Keratinocyte (primary cell): ENCODE measurements at regions not wholly inside any gene's neighbourhood (a gene's known extent, or its start where the extent isn't known, plus 50 kb on each side); places are given as distances from the start of the nearest gene placed in this dataset.

ENCODE experiments used
- DNase-seq: peaks from one replicate; pipeline ENCODE4 v3.0.0-alpha.2; 2011; ENCODE audit warnings: low read depth, missing footprints, low spot score
- FAIRE-seq: peaks from 2 replicates; lab custom pipeline; 2011; peaks lifted over from hg19 to GRCh38; lab: Jason Lieb, UNC
- H2AFZ ChIP-seq: 2 replicates; pipeline ENCODE4 v1.6.0; 2012; ENCODE audit warnings: low read length, control low read depth, inconsistent platforms; ENCODE audit not compliant: control insufficient read depth
- H3K27ac ChIP-seq: 2 replicates; pipeline ENCODE4 v1.5.1; 2011; ENCODE audit warnings: low read length; ENCODE audit not compliant: control insufficient read depth, insufficient read depth
- H3K27me3 ChIP-seq: 3 replicates; pipeline ENCODE4 v1.6.0; 2011; ENCODE audit warnings: low read length; ENCODE audit not compliant: control insufficient read depth, insufficient read depth; ENCODE audit errors: extremely low read depth
- H3K36me3 ChIP-seq, 2 experiments: 2 replicates in 1 of 2; 3 replicates in 1 of 2; pipeline ENCODE4 v1.5.1; 2011; ENCODE audit warnings: low read length in 2 of 2, mild to moderate bottlenecking in 1 of 2; ENCODE audit not compliant: control insufficient read depth in 2 of 2, insufficient read depth in 2 of 2; ENCODE audit errors: extremely low read depth in 1 of 2
- H3K4me1 ChIP-seq: 3 replicates; pipeline ENCODE4 v1.5.1; 2011; ENCODE audit warnings: low read length; ENCODE audit not compliant: control insufficient read depth, insufficient read depth; ENCODE audit errors: extremely low read depth
- H3K4me2 ChIP-seq: 3 replicates; pipeline ENCODE4 v1.6.0; 2011; ENCODE audit warnings: low read depth, low read length; ENCODE audit not compliant: control insufficient read depth, insufficient read depth; ENCODE audit errors: extremely low read depth
- H3K4me3 ChIP-seq, 3 experiments: fragments of 200-600 bp in 1 of 3; sonication (generic) in 1 of 3; 2 replicates in 2 of 3; 3 replicates in 1 of 3; pipeline ENCODE4 v1.5.1; 2011 to 2016; ENCODE audit warnings: low read length in 3 of 3, mild to moderate bottlenecking in 3 of 3, control low read depth in 2 of 3, inconsistent platforms in 1 of 3, low read depth in 1 of 3, mixed read lengths in 1 of 3, mixed run types in 1 of 3, moderate library complexity in 1 of 3; ENCODE audit not compliant: control insufficient read depth in 2 of 3, insufficient read depth in 2 of 3; ENCODE audit errors: extremely low read depth in 1 of 3
- H3K79me2 ChIP-seq: 2 replicates; pipeline ENCODE4 v1.6.0; 2012; ENCODE audit warnings: low read length; ENCODE audit not compliant: control insufficient read depth, insufficient read depth
- H3K9ac ChIP-seq: 3 replicates; pipeline ENCODE4 v1.6.0; 2011; ENCODE audit warnings: low read length; ENCODE audit not compliant: control insufficient read depth, insufficient read depth; ENCODE audit errors: extremely low read depth
- H3K9me1 ChIP-seq: 3 replicates; pipeline ENCODE4 v1.6.0; 2011; ENCODE audit warnings: low read length; ENCODE audit not compliant: control insufficient read depth, insufficient read depth; ENCODE audit errors: extremely low read depth
- H3K9me3 ChIP-seq: 2 replicates; pipeline ENCODE4 v1.5.1; 2012; ENCODE audit warnings: low read depth, low read length; ENCODE audit not compliant: control insufficient read depth
- H4K20me1 ChIP-seq: 3 replicates; pipeline ENCODE4 v1.6.0; 2011; ENCODE audit warnings: low read length; ENCODE audit not compliant: control insufficient read depth, insufficient read depth; ENCODE audit errors: extremely low read depth
- EZH2 ChIP-seq: IDR thresholded peaks from one replicate; pipeline ENCODE4 v1.6.1; 2012; ENCODE audit warnings: inconsistent platforms, mild to moderate bottlenecking, low read length, moderate library complexity
- dilution Hi-C: fragments of 300-500 bp; cut with MboI; formaldehyde crosslinking; loops from one replicate; pipeline ENCODE4 v1.7.0; 2020; ENCODE audit warnings: low sequenced_read_pairs; ENCODE audit not compliant: extremely low pct_ligation_motif_present
- TF ChIP-seq, protein P1 (sequence below), 3 experiments: IDR thresholded peaks in 1 of 3; conservative IDR thresholded peaks in 1 of 3; optimal IDR thresholded peaks in 1 of 3; 2 replicates in 2 of 3; 3 replicates in 1 of 3; pipeline versions ENCODE3 to v1.5.1; 2011; ENCODE audit warnings: low read length in 3 of 3, mild to moderate bottlenecking in 3 of 3, moderate library complexity in 2 of 3, control low read depth in 1 of 3, inconsistent platforms in 1 of 3; ENCODE audit not compliant: insufficient read depth in 2 of 3; ENCODE audit errors: extremely low read depth in 1 of 3

DNA sequence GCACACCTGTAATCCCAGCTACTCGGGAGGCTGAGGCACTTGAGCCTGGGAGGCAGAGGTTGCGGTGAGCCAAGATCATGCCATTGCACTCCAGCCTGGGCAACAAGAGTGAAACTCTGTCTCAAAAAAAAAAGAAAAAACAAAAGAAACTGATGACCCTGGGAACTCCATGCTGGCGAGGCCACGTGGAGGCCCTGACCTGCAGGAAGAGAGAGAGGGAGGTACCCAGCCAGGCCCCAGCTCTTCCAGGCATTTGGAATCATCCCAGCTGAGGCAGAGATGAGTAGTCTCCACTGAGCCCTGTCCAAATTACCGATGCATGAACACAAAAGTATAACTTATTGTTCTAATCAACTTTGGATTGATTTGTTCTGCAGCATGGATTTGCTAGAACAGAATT is 132.0 kb upstream of the ZBTB40 start:
- Histone ChIP-seq H2AFZ (no peak overlapping the region), H4K20me1 (no peaks in the 10 kb centered on the region), H3K27ac (no peak overlapping the region), H3K9me1 (no peaks in the 10 kb centered on the region), H3K4me2 (no peak overlapping the region), H3K4me1 (no peaks in the 10 kb centered on the region), H3K36me3 (no peaks in the 10 kb centered on the region), H3K4me3 (no peak overlapping the region), H3K27me3 (no peaks in the 10 kb centered on the region), H3K9me3 (no peaks in the 10 kb centered on the region), H3K9ac (no peak overlapping the region), H3K79me2 (no peaks in the 10 kb centered on the region)
- dilution Hi-C loops, result no loop called here
- DNase-seq (no peak), FAIRE-seq (no peak)
- TF ChIP-seq EZH2, result no peak
- TF ChIP-seq, protein P1, sequence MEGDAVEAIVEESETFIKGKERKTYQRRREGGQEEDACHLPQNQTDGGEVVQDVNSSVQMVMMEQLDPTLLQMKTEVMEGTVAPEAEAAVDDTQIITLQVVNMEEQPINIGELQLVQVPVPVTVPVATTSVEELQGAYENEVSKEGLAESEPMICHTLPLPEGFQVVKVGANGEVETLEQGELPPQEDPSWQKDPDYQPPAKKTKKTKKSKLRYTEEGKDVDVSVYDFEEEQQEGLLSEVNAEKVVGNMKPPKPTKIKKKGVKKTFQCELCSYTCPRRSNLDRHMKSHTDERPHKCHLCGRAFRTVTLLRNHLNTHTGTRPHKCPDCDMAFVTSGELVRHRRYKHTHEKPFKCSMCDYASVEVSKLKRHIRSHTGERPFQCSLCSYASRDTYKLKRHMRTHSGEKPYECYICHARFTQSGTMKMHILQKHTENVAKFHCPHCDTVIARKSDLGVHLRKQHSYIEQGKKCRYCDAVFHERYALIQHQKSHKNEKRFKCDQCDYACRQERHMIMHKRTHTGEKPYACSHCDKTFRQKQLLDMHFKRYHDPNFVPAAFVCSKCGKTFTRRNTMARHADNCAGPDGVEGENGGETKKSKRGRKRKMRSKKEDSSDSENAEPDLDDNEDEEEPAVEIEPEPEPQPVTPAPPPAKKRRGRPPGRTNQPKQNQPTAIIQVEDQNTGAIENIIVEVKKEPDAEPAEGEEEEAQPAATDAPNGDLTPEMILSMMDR (optimal IDR thresholded peaks at IDR 0.05 in 1 of 3, IDR thresholded peaks at IDR 0.05 in 1 of 3, conservative IDR thresholded peaks at IDR 0.05 in 1 of 3; ENCODE audit: extremely low read depth in 1 of 3, insufficient read depth in 2 of 3, low read length in 3 of 3), result no peak

DNA sequence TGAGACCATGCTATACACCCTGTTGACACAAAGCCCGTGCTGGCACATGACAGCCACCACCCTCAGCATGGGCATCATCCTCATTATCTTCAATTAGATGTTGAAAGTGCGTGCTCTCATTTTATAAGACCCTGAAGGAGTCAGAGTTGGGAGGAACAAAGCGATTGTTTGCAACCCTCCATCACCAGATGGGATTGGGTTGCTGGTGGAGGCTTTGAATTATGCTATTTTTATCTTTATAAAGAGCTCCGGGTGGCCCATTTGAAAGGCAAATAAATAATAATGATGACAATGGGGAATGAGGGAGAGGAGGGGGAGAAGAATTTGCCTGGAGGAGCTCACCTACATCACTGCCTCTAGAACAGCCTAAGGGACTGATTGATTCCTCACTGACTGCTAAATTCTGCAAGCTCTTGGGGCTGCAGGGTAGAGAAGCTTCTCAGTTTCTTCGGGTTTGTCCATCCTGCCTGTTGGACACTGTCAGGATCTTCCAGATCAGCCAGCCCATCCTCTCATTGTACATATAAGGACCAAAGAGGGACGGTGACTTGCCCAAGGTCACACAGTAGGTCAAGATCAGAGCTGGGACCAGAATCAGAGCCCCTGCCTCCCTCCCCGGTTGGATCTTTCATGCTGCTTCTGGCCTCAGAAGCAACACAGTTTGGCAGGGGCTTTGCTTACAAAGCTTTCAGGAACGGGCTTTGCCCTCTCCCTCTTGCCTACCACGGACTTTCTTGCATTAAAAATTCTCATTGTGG is 130.9 kb upstream of the ZBTB40 start:
- no peaks in the 10 kb centered on the region for H3K9me3 ChIP-seq
- H2AFZ ChIP-seq, result no peak overlapping the region
- H3K27ac ChIP-seq, result no peak overlapping the region
- TF ChIP-seq, protein P1 (optimal IDR thresholded peaks at IDR 0.05 in 1 of 3, IDR thresholded peaks at IDR 0.05 in 1 of 3, conservative IDR thresholded peaks at IDR 0.05 in 1 of 3; ENCODE audit: extremely low read depth in 1 of 3, insufficient read depth in 2 of 3, low read length in 3 of 3), result no peak
- no peak for TF ChIP-seq EZH2
- no peak overlapping the region for H3K4me2 ChIP-seq
- FAIRE-seq (no peak), DNase-seq (no peak)
- no peak overlapping the region for H3K9ac ChIP-seq
- no peaks in the 10 kb centered on the region for H3K4me1 ChIP-seq
- no peaks in the 10 kb centered on the region for H3K79me2 ChIP-seq
- no peaks in the 10 kb centered on the region for H3K27me3 ChIP-seq
- dilution Hi-C loops, result no loop called here
- no peaks in the 10 kb centered on the region for H3K36me3 ChIP-seq
- no peaks in the 10 kb centered on the region for H3K9me1 ChIP-seq
- no peaks in the 10 kb centered on the region for H4K20me1 ChIP-seq
- no peak overlapping the region for H3K4me3 ChIP-seq
